K562 (cell line): ENCODE measurements at regions not wholly inside any gene's neighbourhood (a gene's known extent, or its start where the extent isn't known, plus 50 kb on each side); places are given as distances from the start of the nearest gene placed in this dataset.
"Not testable (repeated sequence)": the region's sequence is repeated elsewhere in the genome, so short reads cannot be mapped to it uniquely, and the experiment has no call there.

ENCODE experiments used
- ATAC-seq: fragments of 200-7000 bp; cut with Tn5 transposase; 3 replicates; pipeline ENCODE4 v1.9.1; 2020; ENCODE audit warnings: moderate library complexity
- BruUV-seq: library from RNA; stranded (reverse); fragments of 400-500 nt; replicated peaks from 2 replicates; lab custom pipeline; 2021; lab: Mats Ljungman, UMichigan
- CTCF ChIA-PET: fragments of 300-600 bp; formaldehyde crosslinking; extraction: SDS; loops from one replicate; lab custom pipeline; 2021; ENCODE audit warnings: low intra/inter-chr PET ratio; lab: Yijun Ruan, JAX
- POLR2A ChIA-PET: fragments of 300-600, 350-650 bp; sonication (Branson Sonifier 250); formaldehyde crosslinking; extraction: SDS; loops from one replicate; lab custom pipeline; 2021; ENCODE audit warnings: antibody characterized with exemption, inconsistent platforms; lab: Yijun Ruan, JAX
- DNase-seq, 4 experiments: peaks; one replicate each; pipeline versions ENCODE4 v3.0.0 to v3.0.0-alpha.2; 2011 to 2018; ENCODE audit warnings: low spot score in 3 of 4, mixed read lengths in 3 of 4; ENCODE audit errors: extremely low read depth in 1 of 4
- FAIRE-seq: peaks from 2 replicates; lab custom pipeline; 2011; peaks lifted over from hg19 to GRCh38; lab: Jason Lieb, UNC
- H2AFZ ChIP-seq: 2 replicates; pipeline ENCODE4 v1.6.0; 2011; ENCODE audit warnings: low read depth, low read length, control low read depth, inconsistent platforms
- H3K27ac ChIP-seq: fragments of 200-600 bp; 3 replicates; pipeline ENCODE4 v1.8.0; 2011; ENCODE audit warnings: low read depth, mild to moderate bottlenecking, control low read depth, inconsistent platforms, low read length, moderate library complexity, mixed read lengths; ENCODE audit errors: extremely low read depth
- H3K27me3 ChIP-seq, 2 experiments: fragments of 300-600 bp in 1 of 2; 2 replicates in 1 of 2; 3 replicates in 1 of 2; pipeline versions ENCODE4 v1.6.0 to v1.8.0; 2011; ENCODE audit warnings: inconsistent platforms in 2 of 2, low read length in 2 of 2, mild to moderate bottlenecking in 1 of 2, mixed read lengths in 1 of 2, moderate library complexity in 1 of 2; ENCODE audit not compliant: control insufficient read depth in 2 of 2, insufficient read depth in 2 of 2
- H3K36me3 ChIP-seq: fragments of 300-600 bp; 3 replicates; pipeline ENCODE4 v1.8.0; 2011; ENCODE audit warnings: mild to moderate bottlenecking, low read length, inconsistent platforms; ENCODE audit not compliant: control insufficient read depth, insufficient read depth
- H3K4me1 ChIP-seq, 2 experiments: fragments of 200-600 bp in 1 of 2; replicated peaks in 1 of 2; 2 replicates in 1 of 2; 3 replicates in 1 of 2; pipeline versions ENCODE4 v1.5.1 to v1.8.0; 2011; ENCODE audit warnings: inconsistent platforms in 2 of 2, low read length in 2 of 2, mild to moderate bottlenecking in 1 of 2, mixed read lengths in 1 of 2, moderate library complexity in 1 of 2; ENCODE audit not compliant: control insufficient read depth in 2 of 2, insufficient read depth in 2 of 2
- H3K4me2 ChIP-seq: 2 replicates; pipeline ENCODE4 v1.6.1; 2011; ENCODE audit warnings: low read length, control low read depth, inconsistent platforms, mixed read lengths; ENCODE audit not compliant: insufficient read depth
- H3K4me3 ChIP-seq: fragments of 200-600 bp; sonication (generic), shearing (Covaris generic); 2 replicates; pipeline ENCODE4 v1.5.1; 2016; ENCODE audit warnings: control low read depth, inconsistent platforms
- H3K79me2 ChIP-seq: fragments of 200-600 bp; 3 replicates; pipeline ENCODE4 v1.8.0; 2011; ENCODE audit warnings: low read length, inconsistent platforms; ENCODE audit not compliant: control insufficient read depth, insufficient read depth
- H3K9ac ChIP-seq, 2 experiments: 2 replicates each; pipeline versions ENCODE4 v1.6.0 to v1.6.1; 2011; ENCODE audit warnings: low read depth in 2 of 2, low read length in 2 of 2, control low read depth in 1 of 2, inconsistent platforms in 1 of 2, mild to moderate bottlenecking in 1 of 2, mixed read lengths in 1 of 2; ENCODE audit not compliant: insufficient read depth in 1 of 2
- H3K9me1 ChIP-seq: one replicate; pipeline ENCODE4 v1.6.0; 2011; ENCODE audit warnings: inconsistent platforms, mild to moderate bottlenecking, low read length, moderate library complexity; ENCODE audit not compliant: control insufficient read depth, insufficient read depth
- H3K9me3 ChIP-seq: replicated peaks from 2 replicates; pipeline ENCODE4 v1.5.1; 2011; ENCODE audit warnings: low read depth, low read length, inconsistent platforms; ENCODE audit not compliant: control insufficient read depth, insufficient read depth
- H4K20me1 ChIP-seq: replicated peaks from 2 replicates; pipeline ENCODE4 v1.6.1; 2011; ENCODE audit warnings: low read length, inconsistent platforms, mixed read lengths; ENCODE audit not compliant: control insufficient read depth, insufficient read depth
- ARHGAP35 ChIP-seq: fragments of 450-650 bp; IDR thresholded peaks from 2 replicates; pipeline ENCODE4 v1.6.1; 2018; ENCODE audit not compliant: partially characterized antibody
- CBFB ChIP-seq: sonication (generic); formaldehyde crosslinking; IDR thresholded peaks from 2 replicates; pipeline ENCODE4 v1.4.0; 2020; ENCODE audit warnings: mild to moderate bottlenecking, missing genetic modification reagents
- CHD2 ChIP-seq: IDR thresholded peaks from 2 replicates; pipeline ENCODE4 v1.6.1; 2011; ENCODE audit warnings: low read depth, low read length
- HOMEZ ChIP-seq: fragments of 250-450 bp; sonication (Bioruptor Pico); IDR thresholded peaks from 2 replicates; pipeline ENCODE4 v1.4.0; 2020; ENCODE audit warnings: mild to moderate bottlenecking, moderate library complexity
- HSF4 ChIP-seq: fragments of 250-450 bp; sonication (Bioruptor Pico); IDR thresholded peaks from 2 replicates; pipeline ENCODE4 v2.1.2; 2022; ENCODE audit warnings: mild to moderate bottlenecking, moderate library complexity, borderline replicate concordance
- MEIS2 ChIP-seq: fragments of 450-650 bp; IDR thresholded peaks from 2 replicates; pipeline ENCODE4 v1.6.1; 2014; ENCODE audit warnings: mild to moderate bottlenecking; ENCODE audit not compliant: partially characterized antibody
- POLR2A ChIP-seq: fragments of 450-650 bp; conservative IDR thresholded peaks from 2 replicates; pipeline ENCODE4 v1.6.1; 2016
- TAF7 ChIP-seq: fragments of 450-650 bp; IDR thresholded peaks from 2 replicates; pipeline ENCODE4 v1.6.1; 2016; ENCODE audit warnings: missing genetic modification characterization, missing compliant biosample characterization
- USF1 ChIP-seq: sonication (generic); formaldehyde crosslinking; IDR thresholded peaks from 2 replicates; pipeline ENCODE4 v1.9.0; 2022; ENCODE audit warnings: mild to moderate bottlenecking, missing genetic modification reagents
- XRCC4 ChIP-seq: IDR thresholded peaks from one replicate; pipeline ENCODE4 v1.6.1; 2011; ENCODE audit not compliant: insufficient read depth, insufficient read length; ENCODE audit errors: extremely low read depth
- ZNF134 ChIP-seq: fragments of 250-450 bp; sonication (Bioruptor Pico); conservative IDR thresholded peaks from 2 replicates; pipeline ENCODE4 v1.4.0; 2020
- WGBS: fragments of 100-300 bp; shearing (Covaris generic); methylation state at CpG from one replicate; pipeline ENCODE4 v1.1.6; 2016; ENCODE audit warnings: low coverage, mixed read lengths; ENCODE audit not compliant: insufficient coverage; ENCODE audit errors: missing lambda C conversion rate; 5-methylcytosine and 5-hydroxymethylcytosine counted together
- in situ Hi-C: fragments of 300-500 bp; cut with MboI; formaldehyde crosslinking; loops from 4 replicates; pipeline ENCODE4 v1.15.0; 2018; ENCODE audit warnings: inconsistent platforms, mixed read lengths
- intact Hi-C: fragments of 100-400 bp; cut with micrococcal nuclease; formaldehyde crosslinking; loops from 2 replicates; pipeline ENCODE4 v1.14.2; 2022

GRCh38 chr11:80257319-80258015 is 816.6 kb upstream of the TENM4 start:
- H2AFZ ChIP-seq, H3K9me1 ChIP-seq, H3K9ac ChIP-seq, intact Hi-C loops, POLR2A ChIA-PET, H4K20me1 ChIP-seq, H3K4me3 ChIP-seq, H3K79me2 ChIP-seq, H3K4me2 ChIP-seq, in situ Hi-C loops, H3K9me3 ChIP-seq, DNase-seq, FAIRE-seq, ATAC-seq, H3K36me3 ChIP-seq, H3K27ac ChIP-seq, BruUV-seq, H3K27me3 ChIP-seq, CTCF ChIA-PET, H3K4me1 ChIP-seq: not testable (repeated sequence)
- 3% methylated on average over 19 of the region's 45 CpGs for WGBS

GRCh38 chr11:80255021-80255420 is 814.2 kb upstream of the TENM4 start:
- DNase-seq: no peak
- no peak for TF ChIP-seq ARHGAP35
- no peak for TF ChIP-seq ZNF134 (CRISPR knock-in tag)
- TF ChIP-seq USF1: no peak
- TF ChIP-seq CHD2: no peak
- no peak for TF ChIP-seq POLR2A
- no peak for TF ChIP-seq MEIS2
- no peak for TF ChIP-seq XRCC4
- TF ChIP-seq HOMEZ (CRISPR knock-in tag): no peak
- TF ChIP-seq CBFB (CRISPR knock-in tag): no peak
- no peak for TF ChIP-seq HSF4 (CRISPR knock-in tag)
- no peak for TF ChIP-seq TAF7 (tag)
- H3K9me3 ChIP-seq: no peaks in the 10 kb centered on the region
- H4K20me1 ChIP-seq: no peaks in the 10 kb centered on the region
- no peaks in the 10 kb centered on the region for H3K4me1 ChIP-seq
- no TSS peak for BruUV-seq
- no peak for ATAC-seq
- intact Hi-C loops (no loop called here), in situ Hi-C loops (no loop called here)
- FAIRE-seq: no peak
- H3K4me2 ChIP-seq: no peak overlapping the region
- no peak overlapping the region for H2AFZ ChIP-seq
- H3K9me1 ChIP-seq: no peaks in the 10 kb centered on the region
- H3K9ac ChIP-seq: no peak overlapping the region
- no peak overlapping the region for H3K27ac ChIP-seq
- H3K79me2 ChIP-seq: no peaks in the 10 kb centered on the region
- H3K36me3 ChIP-seq: no peaks in the 10 kb centered on the region
- POLR2A ChIA-PET: no interaction called here
- no peaks in the 10 kb centered on the region for H3K27me3 ChIP-seq
- no peak overlapping the region for H3K4me3 ChIP-seq
- CTCF ChIA-PET: no interaction called here
